Astrocyte of the cerebellum (primary cell): ENCODE measurements at regions not wholly inside any gene's neighbourhood (a gene's known extent, or its start where the extent isn't known, plus 50 kb on each side); places are given as distances from the start of the nearest gene placed in this dataset.

Source experiments
- DNase-seq: peaks from one replicate; pipeline ENCODE4 v3.0.0-alpha.2; 2011; ENCODE audit warnings: low read depth
- H3K4me3 ChIP-seq: 2 replicates; pipeline ENCODE4 v1.5.1; 2011; ENCODE audit warnings: mild to moderate bottlenecking, low read depth, low read length, moderate library complexity
- CTCF ChIP-seq: IDR thresholded peaks from 2 replicates; pipeline ENCODE4 v1.5.1; 2012; ENCODE audit warnings: low read length, low read depth, moderate library complexity, mild to moderate bottlenecking; ENCODE audit errors: missing control alignments
- in situ Hi-C: cut with HindIII; loops from 2 replicates; pipeline ENCODE4 v1.10.0; 2017; ENCODE audit warnings: low sequenced_read_pairs

GRCh38 chr14:53851394-53852090, 105.1 kb downstream of the BMP4 start:
- no peak for TF ChIP-seq CTCF
- no peak for DNase-seq
- in situ Hi-C loops, result no loop called here
- no peak overlapping the region for H3K4me3 ChIP-seq

GRCh38 chr14:53850714-53851296, 105.8 kb downstream of the BMP4 start:
- no peak overlapping the region for H3K4me3 ChIP-seq
- peak; percentile 60 for DNase-seq
- TF ChIP-seq CTCF, result no peak
- in situ Hi-C loops, result no loop called here

GRCh38 chr14:53849549-53849948, 107.1 kb downstream of the BMP4 start:
- in situ Hi-C loops, result no loop called here
- no peak for TF ChIP-seq CTCF
- H3K4me3 ChIP-seq, result no peak overlapping the region
- DNase-seq, result no peak

- H3K4me3 ChIP-seq, result no peak overlapping the region
- no peak for TF ChIP-seq CTCF
- in situ Hi-C loops, result no loop called here
- no peak for DNase-seq
These were observed 107.8 kb downstream of the BMP4 start for GRCh38 chr14:53848854-53849253.

GRCh38 chr14:53847881-53848280, 108.7 kb downstream of the BMP4 start:
- no peak for TF ChIP-seq CTCF
- in situ Hi-C loops, result no loop called here
- no peak for DNase-seq
- no peak overlapping the region for H3K4me3 ChIP-seq

- no peak overlapping the region for H3K4me3 ChIP-seq
- TF ChIP-seq CTCF, result no peak
- in situ Hi-C loops, result no loop called here
- no peak for DNase-seq
These were observed 109.6 kb downstream of the BMP4 start for GRCh38 chr14:53847057-53847456.
